H1 (cell line): ENCODE measurements at regions not wholly inside any gene's neighbourhood (a gene's known extent, or its start where the extent isn't known, plus 50 kb on each side); places are given as distances from the start of the nearest gene placed in this dataset.

Experiments used
- CTCF ChIA-PET: fragments of 300-600 bp; sonication (Branson Sonifier 250); formaldehyde crosslinking; loops from one replicate; lab custom pipeline; 2021; ENCODE audit not compliant: partially characterized antibody; lab: Charles Lee
- POLR2A ChIA-PET: fragments of 300-600 bp; sonication (Branson Sonifier 250); formaldehyde crosslinking; loops from one replicate; lab custom pipeline; 2021; ENCODE audit warnings: inconsistent platforms; ENCODE audit not compliant: partially characterized antibody; lab: Charles Lee
- DNase-seq, 2 experiments: peaks; one replicate each; pipeline versions ENCODE4 v3.0.0 to v3.0.0-alpha.2; 2010 to 2022; ENCODE audit warnings: low spot score in 2 of 2, low read depth in 1 of 2, mixed read lengths in 1 of 2
- FAIRE-seq: peaks from 2 replicates; lab custom pipeline; 2011; peaks lifted over from hg19 to GRCh38; lab: Jason Lieb, UNC
- H2AFZ ChIP-seq: 2 replicates; pipeline ENCODE4 v1.8.1; 2012; ENCODE audit warnings: low read length, inconsistent platforms
- H2AK5ac ChIP-seq: 2 replicates; pipeline ENCODE4 v1.6.1; 2013; ENCODE audit warnings: low read depth, low read length
- H2BK120ac ChIP-seq: replicated peaks from 2 replicates; pipeline ENCODE3; 2013; ENCODE audit warnings: low read depth, low read length, inconsistent platforms
- H2BK12ac ChIP-seq: 2 replicates; pipeline ENCODE4 v1.6.1; 2013; ENCODE audit warnings: low read depth, low read length
- H2BK15ac ChIP-seq: 2 replicates; pipeline ENCODE4 v1.6.1; 2013; ENCODE audit warnings: low read length
- H2BK20ac ChIP-seq: 2 replicates; pipeline ENCODE4 v1.6.1; 2013; ENCODE audit warnings: low read length
- H2BK5ac ChIP-seq: 2 replicates; pipeline ENCODE4 v1.6.1; 2013; ENCODE audit warnings: low read depth, low read length
- H3K14ac ChIP-seq: 2 replicates; pipeline ENCODE4 v1.6.1; 2013; ENCODE audit warnings: inconsistent platforms; ENCODE audit not compliant: insufficient read length
- H3K18ac ChIP-seq: 2 replicates; pipeline ENCODE4 v1.6.1; 2013; ENCODE audit warnings: low read length; ENCODE audit errors: extremely low read depth
- H3K23ac ChIP-seq: 2 replicates; pipeline ENCODE4 v1.6.1; 2013; ENCODE audit warnings: inconsistent platforms; ENCODE audit not compliant: insufficient read length
- H3K23me2 ChIP-seq: 2 replicates; pipeline ENCODE4 v1.6.1; 2013; ENCODE audit warnings: low read depth, low read length
- H3K27ac ChIP-seq: 2 replicates; pipeline ENCODE4 v1.6.1; 2011; ENCODE audit warnings: low read depth, low read length, inconsistent platforms
- H3K27me3 ChIP-seq, 4 experiments: replicated peaks in 1 of 4; 1 replicate in 1 of 4; 2 replicates in 3 of 4; pipeline versions ENCODE4 v1.6.1 to v1.8.1; 2011 to 2013; ENCODE audit warnings: low read length in 3 of 4, mild to moderate bottlenecking in 3 of 4, inconsistent platforms in 2 of 4, mixed read lengths in 2 of 4, moderate library complexity in 1 of 4; ENCODE audit not compliant: control insufficient read depth in 3 of 4, insufficient read depth in 3 of 4; ENCODE audit errors: extremely low read depth in 1 of 4
- H3K36me3 ChIP-seq, 4 experiments: 2 replicates each; pipeline versions ENCODE4 v1.6.1 to v1.8.1; 2011 to 2013; ENCODE audit warnings: mild to moderate bottlenecking in 4 of 4, low read length in 3 of 4, moderate library complexity in 2 of 4, control low read depth in 1 of 4, inconsistent platforms in 1 of 4; ENCODE audit not compliant: insufficient read depth in 4 of 4, control insufficient read depth in 2 of 4
- H3K4ac ChIP-seq: replicated peaks from 2 replicates; pipeline ENCODE3; 2013; ENCODE audit warnings: low read length, low read depth, mixed read lengths, inconsistent platforms; ENCODE audit not compliant: insufficient read length
- H3K4me1 ChIP-seq, 4 experiments: replicated peaks in 1 of 4; 1 replicate in 1 of 4; 2 replicates in 3 of 4; pipeline versions ENCODE4 v1.6.1 to v1.8.1; 2011 to 2013; ENCODE audit warnings: low read length in 3 of 4, inconsistent platforms in 2 of 4, mixed read lengths in 1 of 4; ENCODE audit not compliant: insufficient read depth in 4 of 4, control insufficient read depth in 3 of 4
- H3K4me2 ChIP-seq, 2 experiments: 2 replicates each; pipeline versions ENCODE4 v1.6.1 to v1.8.1; 2011 to 2013; ENCODE audit warnings: low read depth in 2 of 2, low read length in 2 of 2, control low read depth in 1 of 2, inconsistent platforms in 1 of 2, mild to moderate bottlenecking in 1 of 2; ENCODE audit not compliant: insufficient read depth in 1 of 2
- H3K4me3 ChIP-seq, 4 experiments: fragments of 200-600, 300-600 bp in 1 of 4; sonication (generic), shearing (Covaris generic), sonication (Bioruptor Twin) in 1 of 4; 2 replicates each; pipeline versions ENCODE4 v1.5.1 to v1.8.1; 2011 to 2016; ENCODE audit warnings: low read length in 4 of 4, low read depth in 3 of 4, control low read depth in 2 of 4, inconsistent platforms in 2 of 4, mild to moderate bottlenecking in 2 of 4, mixed read lengths in 1 of 4, moderate library complexity in 1 of 4; ENCODE audit not compliant: insufficient read depth in 2 of 4; ENCODE audit errors: extremely low read depth in 1 of 4
- H3K56ac ChIP-seq: replicated peaks from 2 replicates; pipeline ENCODE3; 2013; ENCODE audit warnings: low read depth, mild to moderate bottlenecking, mixed read lengths, low read length, inconsistent platforms; ENCODE audit not compliant: insufficient read length
- H3K79me1 ChIP-seq: 2 replicates; pipeline ENCODE4 v1.6.1; 2013; ENCODE audit warnings: low read depth, low read length, control low read depth
- H3K79me2 ChIP-seq, 2 experiments: 2 replicates each; pipeline versions ENCODE4 v1.6.1 to v1.8.1; 2012 to 2013; ENCODE audit warnings: low read length in 2 of 2, mild to moderate bottlenecking in 2 of 2, inconsistent platforms in 1 of 2; ENCODE audit not compliant: insufficient read depth in 2 of 2, control insufficient read depth in 1 of 2
- H3K9ac ChIP-seq, 4 experiments: replicated peaks in 1 of 4; 1 replicate in 1 of 4; 2 replicates in 3 of 4; pipeline versions ENCODE4 v1.6.1 to v1.8.1; 2011 to 2013; ENCODE audit warnings: low read depth in 3 of 4, low read length in 3 of 4, control low read depth in 2 of 4, mild to moderate bottlenecking in 2 of 4, moderate library complexity in 2 of 4, inconsistent platforms in 1 of 4; ENCODE audit errors: extremely low read depth in 1 of 4
- H3K9me3 ChIP-seq, 2 experiments: 2 replicates each; pipeline versions ENCODE4 v1.6.1 to v1.8.1; 2012 to 2013; ENCODE audit warnings: mild to moderate bottlenecking in 2 of 2, moderate library complexity in 2 of 2, control low read depth in 1 of 2, inconsistent platforms in 1 of 2, low read depth in 1 of 2, low read length in 1 of 2, mixed read lengths in 1 of 2; ENCODE audit not compliant: insufficient read depth in 2 of 2
- H4K20me1 ChIP-seq, 2 experiments: replicated peaks in 1 of 2; 2 replicates each; pipeline versions ENCODE3 to v1.8.1; 2011 to 2013; ENCODE audit warnings: inconsistent platforms in 2 of 2, low read length in 2 of 2, mild to moderate bottlenecking in 1 of 2; ENCODE audit not compliant: insufficient read depth in 2 of 2, control insufficient read depth in 1 of 2
- H4K5ac ChIP-seq: 2 replicates; pipeline ENCODE4 v1.6.1; 2013; ENCODE audit warnings: low read length, low read depth, mixed read lengths, inconsistent platforms; ENCODE audit not compliant: insufficient read length
- H4K8ac ChIP-seq: 2 replicates; pipeline ENCODE4 v1.8.0; 2013; ENCODE audit warnings: mild to moderate bottlenecking, moderate library complexity, low read length, inconsistent platforms; ENCODE audit not compliant: insufficient read depth; ENCODE audit errors: extremely low read depth
- H4K91ac ChIP-seq: replicated peaks from 2 replicates; pipeline ENCODE3; 2013; ENCODE audit warnings: low read length, mixed read lengths, inconsistent platforms; ENCODE audit not compliant: insufficient read length
- ATF3 ChIP-seq: IDR thresholded peaks from 2 replicates; pipeline ENCODE4 v1.6.1; 2011; ENCODE audit warnings: low read depth, mild to moderate bottlenecking, low read length; ENCODE audit not compliant: insufficient read depth
- BRCA1 ChIP-seq: IDR thresholded peaks from 2 replicates; pipeline ENCODE4 v1.6.1; 2012; ENCODE audit warnings: low read depth, low read length, improper control_type of control experiment
- CHD1 ChIP-seq: IDR thresholded peaks from 2 replicates; pipeline ENCODE4 v1.6.1; 2012; ENCODE audit warnings: low read depth, low read length, improper control_type of control experiment
- EGR1 ChIP-seq: IDR thresholded peaks from 2 replicates; pipeline ENCODE4 v1.6.1; 2011; ENCODE audit warnings: low read depth, low read length, borderline replicate concordance
- FOSL1 ChIP-seq: IDR thresholded peaks from 2 replicates; pipeline ENCODE4 v1.6.1; 2011; ENCODE audit warnings: mild to moderate bottlenecking, low read depth, low read length, moderate library complexity; ENCODE audit not compliant: insufficient read depth
- JUN ChIP-seq: IDR thresholded peaks from 2 replicates; pipeline ENCODE4 v1.6.1; 2011; ENCODE audit warnings: low read depth, mild to moderate bottlenecking, improper control_type of control experiment, low read length
- RNF2 ChIP-seq: fragments of 200-900, 300-1000 bp; sonication (generic); IDR thresholded peaks from 2 replicates; pipeline ENCODE4 v1.7.1; 2016; ENCODE audit warnings: borderline replicate concordance, low read depth, mild to moderate bottlenecking, antibody characterized with exemption, low read length; ENCODE audit not compliant: poor library complexity, severe bottlenecking; ENCODE audit errors: missing control alignments
- WGBS, 2 experiments: shearing (Covaris generic) in 1 of 2; methylation state at CpG; one replicate each; pipeline versions ENCODE4 v1.1.6 to v1.1.7; 2013 to 2015; ENCODE audit warnings: low lambda C conversion rate in 2 of 2, mixed read lengths in 2 of 2, inconsistent platforms in 1 of 2, low coverage in 1 of 2, missing lambda C conversion rate in 1 of 2; ENCODE audit not compliant: insufficient replicate concordance in 2 of 2, insufficient coverage in 1 of 2, insufficient read length in 1 of 2; ENCODE audit errors: extremely low coverage in 1 of 2, missing lambda C conversion rate in 1 of 2; 5-methylcytosine and 5-hydroxymethylcytosine counted together
- TF ChIP-seq, protein P1 (sequence below): IDR thresholded peaks from 2 replicates; pipeline ENCODE4 v1.6.1; 2012; ENCODE audit warnings: inconsistent platforms
- TF ChIP-seq, protein P2 (sequence below): IDR thresholded peaks from 2 replicates; pipeline ENCODE4 v1.6.1; 2012; ENCODE audit warnings: low read length, inconsistent platforms

DNA sequence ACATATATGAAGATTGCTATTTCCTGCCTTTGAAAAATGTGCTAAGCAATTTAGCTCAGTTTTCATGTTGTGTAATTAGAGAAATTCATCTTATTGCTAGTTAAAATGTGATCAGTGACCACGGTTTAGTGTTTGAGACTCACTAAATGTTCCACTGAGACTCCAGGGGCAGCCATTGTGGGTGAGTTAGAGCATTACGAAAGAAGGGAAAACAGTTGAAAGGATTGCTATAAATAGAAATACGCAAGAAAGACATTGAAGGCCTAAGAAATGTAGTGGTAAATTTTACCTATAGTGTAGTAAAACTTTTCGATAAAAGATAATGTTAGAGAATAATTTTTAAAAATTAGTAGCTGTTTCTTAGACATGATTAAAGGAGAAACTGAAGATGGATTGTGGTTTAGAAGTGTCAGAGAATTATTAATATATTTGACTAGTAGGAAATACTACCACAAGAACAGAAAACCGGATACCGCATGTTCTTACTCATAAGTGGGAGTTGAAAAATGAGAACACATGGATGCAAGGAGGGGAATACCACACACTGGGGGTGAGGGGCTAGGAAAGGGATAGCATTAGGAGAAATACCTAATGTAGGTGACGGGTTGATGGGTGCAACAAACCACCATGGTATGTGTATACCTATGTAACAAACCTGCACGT is 394.5 kb downstream of the SEMA3D start:
- H3K79me2 ChIP-seq = no peaks in the 10 kb centered on the region
- H3K4me2 ChIP-seq = no peak overlapping the region
- H3K27me3 ChIP-seq = no peaks in the 10 kb centered on the region
- H4K5ac ChIP-seq = no peak overlapping the region
- POLR2A ChIA-PET = no interaction called here
- no peak overlapping the region for H3K4ac ChIP-seq
- 91 to 100% methylated on average over 1 to 8 of the region's 8 CpGs for WGBS, 2 experiments
- H2AFZ ChIP-seq = no peak overlapping the region
- no peaks in the 10 kb centered on the region for H3K36me3 ChIP-seq
- H2AK5ac ChIP-seq = no peak overlapping the region
- no peak overlapping the region for H4K91ac ChIP-seq
- H3K27ac ChIP-seq = no peak overlapping the region
- no peaks in the 10 kb centered on the region for H3K79me1 ChIP-seq
- H2BK5ac ChIP-seq = no peak overlapping the region
- no peak overlapping the region for H3K14ac ChIP-seq
- no peaks in the 10 kb centered on the region for H3K23me2 ChIP-seq
- H2BK20ac ChIP-seq = no peak overlapping the region
- no peaks in the 10 kb centered on the region for H4K20me1 ChIP-seq
- H3K9ac ChIP-seq = no peak overlapping the region
- TF ChIP-seq FOSL1 = no peak
- no peak for TF ChIP-seq EGR1
- TF ChIP-seq BRCA1 = no peak
- TF ChIP-seq, protein P1, sequence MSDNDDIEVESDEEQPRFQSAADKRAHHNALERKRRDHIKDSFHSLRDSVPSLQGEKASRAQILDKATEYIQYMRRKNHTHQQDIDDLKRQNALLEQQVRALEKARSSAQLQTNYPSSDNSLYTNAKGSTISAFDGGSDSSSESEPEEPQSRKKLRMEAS = no peak
- TF ChIP-seq RNF2 = no peak
- TF ChIP-seq, protein P2, sequence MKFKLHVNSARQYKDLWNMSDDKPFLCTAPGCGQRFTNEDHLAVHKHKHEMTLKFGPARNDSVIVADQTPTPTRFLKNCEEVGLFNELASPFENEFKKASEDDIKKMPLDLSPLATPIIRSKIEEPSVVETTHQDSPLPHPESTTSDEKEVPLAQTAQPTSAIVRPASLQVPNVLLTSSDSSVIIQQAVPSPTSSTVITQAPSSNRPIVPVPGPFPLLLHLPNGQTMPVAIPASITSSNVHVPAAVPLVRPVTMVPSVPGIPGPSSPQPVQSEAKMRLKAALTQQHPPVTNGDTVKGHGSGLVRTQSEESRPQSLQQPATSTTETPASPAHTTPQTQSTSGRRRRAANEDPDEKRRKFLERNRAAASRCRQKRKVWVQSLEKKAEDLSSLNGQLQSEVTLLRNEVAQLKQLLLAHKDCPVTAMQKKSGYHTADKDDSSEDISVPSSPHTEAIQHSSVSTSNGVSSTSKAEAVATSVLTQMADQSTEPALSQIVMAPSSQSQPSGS = no peak
- no peak for TF ChIP-seq JUN
- TF ChIP-seq CHD1 = no peak
- TF ChIP-seq ATF3 = no peak
- TF ChIP-seq, all 59 proteins: peak for 0
- H2BK12ac ChIP-seq = no peak overlapping the region
- H3K9me3 ChIP-seq = 0 out of 4 replicates have a peak, but pooled peaks cover 0 to 4% of the 10 kb centered on the region in 2 experiments
- H2BK120ac ChIP-seq = no peak overlapping the region
- no peak for DNase-seq
- CTCF ChIA-PET = no interaction called here
- FAIRE-seq = no peak
- H4K8ac ChIP-seq = no peak overlapping the region
- no peak overlapping the region for H3K18ac ChIP-seq
- no peak overlapping the region for H3K4me3 ChIP-seq
- H2BK15ac ChIP-seq = no peak overlapping the region
- no peak overlapping the region for H3K56ac ChIP-seq
- no peak overlapping the region for H3K23ac ChIP-seq
- no peaks in the 10 kb centered on the region for H3K4me1 ChIP-seq
